GM23338 (cell line): ENCODE measurements at regions not wholly inside any gene's neighbourhood (a gene's known extent, or its start where the extent isn't known, plus 50 kb on each side); places are given as distances from the start of the nearest gene placed in this dataset.

Experiments
- ATAC-seq: fragments of 200-7000 bp; cut with Tn5 transposase; 3 replicates; pipeline ENCODE4 v1.9.1; 2020
- DNase-seq: peaks from one replicate; pipeline ENCODE4 v3.0.0-alpha.2; 2015; ENCODE audit warnings: low spot score
- H2AFZ ChIP-seq: fragments of 200-600 bp; sonication (generic); 2 replicates; pipeline ENCODE4 v1.8.0; 2016; ENCODE audit warnings: antibody characterized with exemption, mild to moderate bottlenecking, moderate library complexity
- H3F3A ChIP-seq: fragments of 200-600 bp; sonication (generic); replicated peaks from 2 replicates; pipeline ENCODE4 v1.8.0; 2017; ENCODE audit warnings: antibody characterized with exemption, mixed run types, low read depth
- H3K27ac ChIP-seq: fragments of 200-600 bp; sonication (generic); 2 replicates; pipeline ENCODE4 v1.6.1; 2016; ENCODE audit warnings: low read depth
- H3K27me3 ChIP-seq: fragments of 200-600 bp; sonication (generic); 2 replicates; pipeline ENCODE4 v1.8.0; 2016; ENCODE audit warnings: mild to moderate bottlenecking, mixed run types, moderate library complexity; ENCODE audit not compliant: insufficient read depth
- H3K36me3 ChIP-seq: fragments of 200-600 bp; sonication (generic); 2 replicates; pipeline ENCODE4 v1.8.0; 2016; ENCODE audit warnings: mild to moderate bottlenecking; ENCODE audit not compliant: insufficient read depth
- H3K4me1 ChIP-seq: fragments of 200-600 bp; sonication (generic); 2 replicates; pipeline ENCODE4 v1.8.0; 2016; ENCODE audit warnings: mild to moderate bottlenecking, moderate library complexity; ENCODE audit not compliant: insufficient read depth
- H3K4me2 ChIP-seq: fragments of 200-600 bp; sonication (generic); 2 replicates; pipeline ENCODE4 v1.7.1; 2017; ENCODE audit warnings: mixed run types
- H3K4me3 ChIP-seq: fragments of 200-600 bp; sonication (generic); 2 replicates; pipeline ENCODE4 v1.6.1; 2016; ENCODE audit warnings: mixed run types
- H3K79me2 ChIP-seq: fragments of 200-600 bp; sonication (generic); replicated peaks from 2 replicates; pipeline ENCODE4 v1.8.0; 2017; ENCODE audit warnings: mild to moderate bottlenecking; ENCODE audit not compliant: insufficient read depth
- H3K9me2 ChIP-seq: fragments of 200-600 bp; sonication (generic); 2 replicates; pipeline ENCODE4 v1.8.0; 2017; ENCODE audit not compliant: insufficient read depth
- H4K20me1 ChIP-seq: fragments of 200-600 bp; sonication (generic); replicated peaks from 2 replicates; pipeline ENCODE4 v1.8.0; 2017; ENCODE audit warnings: mild to moderate bottlenecking; ENCODE audit not compliant: insufficient read depth
- H3K27ac Mint-ChIP-seq: 2 replicates; pipeline ENCODE4 v1.8.0; 2020; ENCODE audit warnings: inconsistent platforms, mild to moderate bottlenecking, moderate library complexity, mixed read lengths
- H3K27me3 Mint-ChIP-seq: 3 replicates; pipeline ENCODE4 v1.8.0; 2022; ENCODE audit warnings: low read depth, mild to moderate bottlenecking, moderate library complexity, mixed read lengths, inconsistent platforms; ENCODE audit not compliant: insufficient read depth, poor library complexity
- H3K36me3 Mint-ChIP-seq: 3 replicates; pipeline ENCODE4 v1.8.0; 2021; ENCODE audit warnings: low read depth, mild to moderate bottlenecking, inconsistent platforms, moderate library complexity, mixed read lengths
- H3K4me1 Mint-ChIP-seq: 3 replicates; pipeline ENCODE4 v1.8.0; 2020; ENCODE audit warnings: mild to moderate bottlenecking, inconsistent platforms, mixed read lengths
- H3K4me3 Mint-ChIP-seq: 3 replicates; pipeline ENCODE4 v1.8.0; 2021; ENCODE audit warnings: moderate library complexity, mild to moderate bottlenecking, inconsistent platforms, mixed read lengths
- H3K9me3 Mint-ChIP-seq: 3 replicates; pipeline ENCODE4 v1.8.0; 2020; ENCODE audit warnings: moderate library complexity, mild to moderate bottlenecking, inconsistent platforms, mixed read lengths
- CTCF ChIP-seq, 2 experiments: fragments of 200-600 bp in 1 of 2; sonication (generic) in 1 of 2; conservative IDR thresholded peaks; 2 replicates each; pipeline versions ENCODE4 v1.5.1 to v1.6.1; 2016 to 2017; ENCODE audit warnings: antibody characterized with exemption in 2 of 2, low read depth in 2 of 2, mild to moderate bottlenecking in 2 of 2, moderate library complexity in 1 of 2
- EZH2 ChIP-seq: fragments of 200-600 bp; sonication (generic); IDR thresholded peaks from one replicate; pipeline ENCODE4 v1.8.0; 2017; ENCODE audit warnings: antibody characterized with exemption, mild to moderate bottlenecking, low read depth; ENCODE audit not compliant: unreplicated experiment
- EZH2phosphoT487 ChIP-seq: fragments of 200-600 bp; sonication (generic); IDR thresholded peaks from one replicate; pipeline ENCODE4 v1.8.1; 2018; ENCODE audit warnings: antibody characterized with exemption; ENCODE audit not compliant: unreplicated experiment
- JUNB ChIP-seq: IDR thresholded peaks from one replicate; pipeline ENCODE4 v1.6.1; 2016; ENCODE audit warnings: antibody characterized with exemption; ENCODE audit not compliant: unreplicated experiment
- NANOG ChIP-seq: IDR thresholded peaks from 2 replicates; pipeline ENCODE4 v1.6.1; 2016; ENCODE audit warnings: antibody characterized with exemption, borderline replicate concordance
- REST ChIP-seq: IDR thresholded peaks from one replicate; pipeline ENCODE4 v1.6.1; 2018; ENCODE audit warnings: antibody characterized with exemption; ENCODE audit not compliant: unreplicated experiment
- STAT1 ChIP-seq: IDR thresholded peaks from one replicate; pipeline ENCODE4 v1.6.1; 2016; ENCODE audit warnings: antibody characterized with exemption; ENCODE audit not compliant: unreplicated experiment
- ZNF331 ChIP-seq: fragments of 250-450 bp; sonication (Bioruptor Pico); IDR thresholded peaks from 2 replicates; pipeline ENCODE4 v1.5.0; 2020; ENCODE audit warnings: low read depth, mild to moderate bottlenecking, moderate library complexity
- ZNF462 ChIP-seq: fragments of 250-450 bp; sonication (Bioruptor Pico); IDR thresholded peaks from 2 replicates; pipeline ENCODE4 v1.5.0; 2020; ENCODE audit warnings: mild to moderate bottlenecking, moderate library complexity

- no peaks in the 10 kb centered on the region for H3K4me1 Mint-ChIP-seq
- H3K4me2 ChIP-seq = no peak overlapping the region
- H3K4me3 ChIP-seq = no peak overlapping the region
- no peaks in the 10 kb centered on the region for H3K79me2 ChIP-seq
- H3K27ac Mint-ChIP-seq = no peak overlapping the region
- H3K4me3 Mint-ChIP-seq = no peak overlapping the region
- H3K27ac ChIP-seq = no peak overlapping the region
- no peaks in the 10 kb centered on the region for H3K4me1 ChIP-seq
- H3K36me3 ChIP-seq = no peaks in the 10 kb centered on the region
- no peaks in the 10 kb centered on the region for H3K9me2 ChIP-seq
- no peak for DNase-seq
- no peaks in the 10 kb centered on the region for H4K20me1 ChIP-seq
- H2AFZ ChIP-seq = no peak overlapping the region
- no peaks in the 10 kb centered on the region for H3F3A ChIP-seq
- peaks cover 58% of the 10 kb centered on the region for H3K9me3 Mint-ChIP-seq
- no peak for TF ChIP-seq EZH2
- no peak for TF ChIP-seq JUNB
- no peak for TF ChIP-seq EZH2phosphoT487
- no peak for TF ChIP-seq ZNF462 (CRISPR knock-in tag)
- TF ChIP-seq ZNF331 (CRISPR knock-in tag) = no peak
- peaks cover 6% of the 10 kb centered on the region; the same call in 2 of the 3 replicates for H3K36me3 Mint-ChIP-seq
- no peak for ATAC-seq
- peaks cover 15% of the 10 kb centered on the region; the same call in 1 of the 2 replicates for H3K27me3 ChIP-seq
- peaks cover 7% of the 10 kb centered on the region for H3K27me3 Mint-ChIP-seq
Measured at GRCh38 chr22:22984967-22985366, 85.4 kb upstream of the GNAZ start.

- Histone ChIP-seq H3K4me3 (no peak overlapping the region), H2AFZ (no peak overlapping the region), H3K9me2 (no peaks in the 10 kb centered on the region), H4K20me1 (no peaks in the 10 kb centered on the region), H3F3A (no peaks in the 10 kb centered on the region), H3K4me2 (no peak overlapping the region), H3K79me2 (no peaks in the 10 kb centered on the region), H3K27me3 (peaks cover 22% of the 10 kb centered on the region; the same call in 1 of the 2 replicates), H3K27ac (no peak overlapping the region), H3K4me1 (no peaks in the 10 kb centered on the region), H3K36me3 (no peaks in the 10 kb centered on the region)
- Mint-ChIP-seq H3K9me3 (peaks cover 48% of the 10 kb centered on the region), H3K27me3 (peaks cover 9% of the 10 kb centered on the region), H3K4me1 (no peaks in the 10 kb centered on the region), H3K36me3 (peaks cover 6% of the 10 kb centered on the region; the same call in 2 of the 3 replicates), H3K27ac (no peak overlapping the region), H3K4me3 (no peak overlapping the region)
- DNase-seq (no peak), ATAC-seq (no peak)
- TF ChIP-seq CTCF (conservative IDR thresholded peaks at IDR 0.05; ENCODE audit: low read depth in 2 of 2) (no peak), NANOG (no peak), STAT1 (no peak), JUNB (no peak), ZNF331 (CRISPR knock-in tag) (no peak), REST (no peak)
Measured at GRCh38 chr22:22986008-22986407, 84.3 kb upstream of the GNAZ start.
